ENCODE measurements at regions not wholly inside any gene's neighbourhood (a gene's known extent, or its start where the extent isn't known, plus 50 kb on each side); places are given as distances from the start of the nearest gene placed in this dataset.

DNA sequence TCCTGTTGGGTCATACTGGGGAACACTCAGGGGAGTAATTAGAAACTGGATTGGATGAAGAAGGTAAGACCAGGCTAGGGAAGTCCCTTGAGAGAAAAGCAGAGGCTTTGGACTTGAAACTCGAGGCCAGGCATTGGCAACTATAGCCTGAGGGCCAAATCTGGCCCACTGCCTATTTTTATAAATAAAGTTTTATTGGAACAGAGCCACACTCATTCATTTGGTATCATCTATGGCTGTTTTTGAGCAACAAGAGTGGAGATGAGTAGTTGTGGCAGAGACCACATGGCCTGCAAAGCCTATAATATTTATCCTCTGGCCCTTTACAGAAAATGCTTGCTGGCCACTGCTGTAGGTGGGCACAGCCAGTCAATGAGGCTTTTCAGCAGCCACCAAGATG lies 301.4 kb downstream of the UACA start:
- TF ChIP-seq, protein P1, sequence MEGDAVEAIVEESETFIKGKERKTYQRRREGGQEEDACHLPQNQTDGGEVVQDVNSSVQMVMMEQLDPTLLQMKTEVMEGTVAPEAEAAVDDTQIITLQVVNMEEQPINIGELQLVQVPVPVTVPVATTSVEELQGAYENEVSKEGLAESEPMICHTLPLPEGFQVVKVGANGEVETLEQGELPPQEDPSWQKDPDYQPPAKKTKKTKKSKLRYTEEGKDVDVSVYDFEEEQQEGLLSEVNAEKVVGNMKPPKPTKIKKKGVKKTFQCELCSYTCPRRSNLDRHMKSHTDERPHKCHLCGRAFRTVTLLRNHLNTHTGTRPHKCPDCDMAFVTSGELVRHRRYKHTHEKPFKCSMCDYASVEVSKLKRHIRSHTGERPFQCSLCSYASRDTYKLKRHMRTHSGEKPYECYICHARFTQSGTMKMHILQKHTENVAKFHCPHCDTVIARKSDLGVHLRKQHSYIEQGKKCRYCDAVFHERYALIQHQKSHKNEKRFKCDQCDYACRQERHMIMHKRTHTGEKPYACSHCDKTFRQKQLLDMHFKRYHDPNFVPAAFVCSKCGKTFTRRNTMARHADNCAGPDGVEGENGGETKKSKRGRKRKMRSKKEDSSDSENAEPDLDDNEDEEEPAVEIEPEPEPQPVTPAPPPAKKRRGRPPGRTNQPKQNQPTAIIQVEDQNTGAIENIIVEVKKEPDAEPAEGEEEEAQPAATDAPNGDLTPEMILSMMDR (conservative IDR thresholded peaks at IDR 0.05; ENCODE audit: low read depth, low read length), result no peak
- TF ChIP-seq EZH2 (IDR thresholded peaks at IDR 0.05; ENCODE audit: borderline replicate concordance, low read depth, low read length, poor library complexity, severe bottlenecking), result no peak

Data from A673 (cell line).